Naive thymus-derived CD4-positive, alpha-beta T cell (primary cell): ENCODE measurements at regions not wholly inside any gene's neighbourhood (a gene's known extent, or its start where the extent isn't known, plus 50 kb on each side); places are given as distances from the start of the nearest gene placed in this dataset.

Source experiments
- ATAC-seq: fragments of 150-1000 bp; cut with Tn5 transposase; 2 replicates; pipeline ENCODE4 v1.10.0; 2021; ENCODE audit warnings: mild to moderate bottlenecking, moderate library complexity
- CTCF ChIA-PET: fragments of 350-600 bp; sonication (Branson Sonifier 250); formaldehyde crosslinking; loops from one replicate; lab custom pipeline; 2021; ENCODE audit warnings: antibody characterized with exemption; lab: Charles Lee
- POLR2A ChIA-PET: fragments of 350-600 bp; sonication (Branson Sonifier 250); formaldehyde crosslinking; loops from one replicate; lab custom pipeline; 2021; ENCODE audit warnings: antibody characterized with exemption, inconsistent platforms; lab: Charles Lee
- DNase-seq, 9 donors: peaks; one replicate each; pipeline versions ENCODE4 v3.0.0 to v3.0.0-alpha.2; 2020 to 2022; ENCODE audit warnings: mixed read lengths in 1 of 9
- H3K27ac ChIP-seq: one replicate; pipeline ENCODE4 v1.7.0; 2013; ENCODE audit warnings: mild to moderate bottlenecking, low read depth, low read length, moderate library complexity
- H3K27me3 ChIP-seq, 2 donors: one replicate each; pipeline ENCODE4 v1.7.0; 2013; ENCODE audit warnings: low read length in 2 of 2, mild to moderate bottlenecking in 2 of 2, moderate library complexity in 2 of 2; ENCODE audit not compliant: control insufficient read depth in 2 of 2, insufficient read depth in 2 of 2
- H3K36me3 ChIP-seq, 3 experiments: 1 replicate in 2 of 3; 2 replicates in 1 of 3; pipeline ENCODE4 v1.7.0; 2013; ENCODE audit warnings: low read length in 3 of 3, mild to moderate bottlenecking in 3 of 3, moderate library complexity in 1 of 3; ENCODE audit not compliant: insufficient read depth in 3 of 3, control insufficient read depth in 2 of 3
- H3K4me1 ChIP-seq, 2 donors: one replicate each; pipeline ENCODE4 v1.7.0; 2013; ENCODE audit warnings: low read length in 2 of 2, mild to moderate bottlenecking in 2 of 2, moderate library complexity in 1 of 2; ENCODE audit not compliant: control insufficient read depth in 2 of 2, insufficient read depth in 2 of 2
- H3K4me3 ChIP-seq: 2 replicates; pipeline ENCODE4 v1.7.0; 2013; ENCODE audit warnings: mild to moderate bottlenecking, low read length
- H3K9me3 ChIP-seq, 3 experiments: 1 replicate in 2 of 3; 2 replicates in 1 of 3; pipeline ENCODE4 v1.7.0; 2013; ENCODE audit warnings: low read length in 3 of 3; ENCODE audit not compliant: control insufficient read depth in 2 of 3
- H3K27ac Mint-ChIP-seq, 9 donors: one replicate each; pipeline ENCODE4 v1.8.0; 2020 to 2022; ENCODE audit warnings: mixed read lengths in 9 of 9, mild to moderate bottlenecking in 8 of 9, moderate library complexity in 5 of 9, inconsistent platforms in 2 of 9
- H3K27me3 Mint-ChIP-seq, 5 donors: one replicate each; pipeline ENCODE4 v1.8.0; 2021 to 2022; ENCODE audit warnings: mixed read lengths in 5 of 5, mild to moderate bottlenecking in 1 of 5
- H3K36me3 Mint-ChIP-seq, 5 donors: one replicate each; pipeline ENCODE4 v1.8.0; 2020 to 2022; ENCODE audit warnings: mixed read lengths in 5 of 5, mild to moderate bottlenecking in 3 of 5, inconsistent platforms in 1 of 5
- H3K4me1 Mint-ChIP-seq, 7 donors: one replicate each; pipeline ENCODE4 v1.8.0; 2020 to 2022; ENCODE audit warnings: mixed read lengths in 7 of 7, mild to moderate bottlenecking in 3 of 7, inconsistent platforms in 1 of 7
- H3K4me3 Mint-ChIP-seq, 10 donors: one replicate each; pipeline ENCODE4 v1.8.0; 2020 to 2022; ENCODE audit warnings: mild to moderate bottlenecking in 10 of 10, mixed read lengths in 10 of 10, moderate library complexity in 6 of 10, inconsistent platforms in 2 of 10
- H3K9me3 Mint-ChIP-seq, 11 donors: one replicate each; pipeline ENCODE4 v1.8.0; 2020 to 2022; ENCODE audit warnings: mixed read lengths in 11 of 11, mild to moderate bottlenecking in 4 of 11, inconsistent platforms in 1 of 11, moderate library complexity in 1 of 11
- intact Hi-C, 2 donors: fragments of 100-400 bp; cut with micrococcal nuclease; formaldehyde crosslinking; loops; one replicate each; pipeline ENCODE4 v1.15.1; 2023

GRCh38 chr6:79296211-79296610, 61.7 kb upstream of the HMGN3 start:
- Mint-ChIP-seq H3K36me3 (no peaks in the 10 kb centered on the region), H3K4me1 (no peaks in the 10 kb centered on the region), H3K9me3 (no peaks in the 10 kb centered on the region), H3K27me3 (peaks cover 0 to 6% (median 0%) of the 10 kb centered on the region in 5 donors), H3K27ac (no peak overlapping the region), H3K4me3 (no peak overlapping the region)
- Histone ChIP-seq H3K27ac (no peak overlapping the region), H3K9me3 (no peaks in the 10 kb centered on the region), H3K36me3 (no peaks in the 10 kb centered on the region), H3K27me3 (no peaks in the 10 kb centered on the region), H3K4me3 (no peak overlapping the region), H3K4me1 (no peaks in the 10 kb centered on the region)
- ChIA-PET POLR2A (no interaction called here), CTCF (no interaction called here)
- no peak for DNase-seq
- intact Hi-C loops, result no loop called here
- no peak for ATAC-seq
